HG03460 (cell line): ENCODE measurements at regions not wholly inside any gene's neighbourhood (a gene's known extent, or its start where the extent isn't known, plus 50 kb on each side); places are given as distances from the start of the nearest gene placed in this dataset.

Source experiments
- ATAC-seq: cut with Tn5 transposase; IDR thresholded peaks from one replicate; pipeline ENCODE4 v1.9.1; 2021; ENCODE audit not compliant: unreplicated experiment

DNA sequence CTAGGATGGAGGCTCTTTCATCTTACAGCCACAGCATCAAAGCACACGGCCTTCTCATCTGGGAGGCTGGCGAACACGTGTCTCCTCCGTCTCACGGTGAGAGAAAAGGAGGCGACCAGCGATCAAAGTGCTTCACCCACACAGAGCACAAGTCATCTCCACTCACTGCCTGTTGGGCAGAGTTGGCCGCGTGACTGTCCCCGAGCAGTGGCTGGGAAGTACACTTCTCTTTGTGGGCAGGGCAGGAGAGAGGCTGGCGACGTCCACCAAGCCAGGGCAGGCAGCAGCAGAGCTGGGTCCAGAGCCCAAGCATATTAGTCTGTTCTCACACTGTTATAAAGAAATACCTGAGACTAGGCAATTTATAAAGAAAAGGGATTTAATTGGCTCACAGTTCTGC is 64.1 kb upstream of the FOXC1 start:
- no peak for ATAC-seq

DNA sequence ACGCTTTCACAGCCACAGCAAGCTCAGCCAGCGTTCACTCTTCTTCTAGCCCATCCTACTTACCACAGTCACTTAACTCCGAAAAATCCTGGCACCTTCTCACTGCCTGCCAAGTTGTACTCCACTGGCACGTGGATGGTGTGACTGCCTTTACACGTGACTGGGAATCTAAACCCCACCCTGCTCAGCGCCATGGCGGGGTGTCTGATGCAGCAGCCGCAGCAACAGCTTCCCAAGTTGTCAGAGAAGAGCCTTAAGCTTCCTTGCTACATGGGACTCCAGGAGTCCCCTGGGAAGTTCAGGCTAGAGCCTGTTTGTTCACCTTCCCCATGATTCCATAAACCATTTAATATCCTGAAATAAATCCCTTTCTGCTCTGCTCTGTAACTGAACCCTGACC is 61.9 kb upstream of the FOXC1 start:
- ATAC-seq = no peak

DNA sequence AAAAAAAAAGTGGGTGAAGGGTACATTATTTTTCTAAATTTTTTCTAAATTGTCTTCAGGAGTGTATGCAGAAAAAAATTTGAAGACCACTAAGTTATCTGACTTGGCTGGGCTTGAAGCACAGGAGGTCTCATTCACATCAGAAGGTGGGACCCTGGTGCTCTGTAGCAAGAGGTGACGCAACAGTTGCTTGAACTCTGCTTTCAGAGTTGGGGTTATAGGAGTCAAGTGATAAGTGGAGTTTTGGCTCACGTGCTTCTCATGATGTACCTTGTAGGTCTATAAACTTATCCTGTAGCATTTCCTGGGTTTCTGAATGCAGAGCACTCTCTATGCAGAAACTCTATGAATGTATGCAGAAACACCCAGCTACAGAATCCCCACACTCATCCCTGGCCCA is 58.5 kb upstream of the FOXC1 start:
- ATAC-seq = no peak

DNA sequence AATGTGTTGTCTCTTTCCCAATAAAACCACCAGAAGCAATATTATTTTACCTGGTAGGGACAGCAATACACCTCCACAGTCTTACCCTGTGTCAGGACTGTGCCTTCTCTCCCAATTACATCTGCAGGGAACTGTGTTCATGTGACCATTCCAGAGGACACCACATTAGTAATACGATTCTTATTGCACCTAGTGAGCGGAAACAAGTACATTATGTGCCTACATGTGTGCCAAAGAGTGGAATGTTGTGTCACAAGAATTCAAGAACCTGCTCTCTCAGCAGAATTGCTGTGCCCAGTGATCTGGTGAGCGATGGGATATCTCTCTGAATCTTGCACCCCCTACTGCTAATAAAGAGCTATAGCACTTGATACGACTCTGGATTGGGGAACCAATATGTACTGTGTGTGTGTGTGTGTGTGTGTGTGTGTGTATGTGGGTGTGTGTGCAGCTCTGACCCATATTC is 57.4 kb upstream of the FOXC1 start:
- no peak for ATAC-seq

DNA sequence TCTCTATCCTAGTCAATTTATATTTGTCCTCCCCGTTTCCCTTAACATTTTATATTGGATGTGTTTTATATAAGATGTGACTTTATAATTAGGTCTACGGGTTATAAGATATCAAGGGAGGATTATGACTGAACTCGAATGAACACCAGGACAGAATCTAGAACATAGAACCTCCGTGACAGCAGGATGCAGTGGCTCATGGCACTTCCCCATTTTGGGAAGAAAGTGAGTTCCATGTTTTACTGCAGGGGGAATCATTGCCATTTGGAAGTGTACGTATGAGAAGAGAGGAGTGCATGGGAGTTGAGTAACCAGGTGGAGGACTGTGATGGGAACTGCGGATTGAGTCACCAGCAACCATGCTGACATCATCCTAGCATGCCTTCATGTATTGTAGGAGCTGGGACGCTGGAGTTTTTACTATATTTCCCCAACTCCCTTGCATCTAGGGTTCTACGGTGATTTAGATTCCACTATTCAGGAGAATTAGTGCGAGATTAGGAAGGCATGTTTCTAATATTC is 56.1 kb upstream of the FOXC1 start:
- ATAC-seq = no peak

DNA sequence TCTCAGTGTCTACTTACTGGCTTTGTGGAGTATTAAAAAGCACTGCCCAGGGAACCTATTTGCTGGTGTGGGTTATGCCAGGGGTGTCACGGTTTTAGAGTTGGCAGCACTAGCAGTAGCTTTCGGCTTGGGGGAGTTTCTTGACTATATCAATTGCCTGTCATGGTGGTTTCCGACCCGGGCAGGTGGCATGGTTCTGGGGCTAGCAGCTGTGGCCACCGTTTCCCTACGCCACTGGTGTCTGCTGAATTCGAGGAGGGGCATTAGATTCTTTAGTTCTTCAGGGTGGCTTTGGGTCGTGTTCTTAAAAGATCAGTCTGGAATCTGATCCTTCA is 55.6 kb upstream of the FOXC1 start:
- ATAC-seq = no peak

DNA sequence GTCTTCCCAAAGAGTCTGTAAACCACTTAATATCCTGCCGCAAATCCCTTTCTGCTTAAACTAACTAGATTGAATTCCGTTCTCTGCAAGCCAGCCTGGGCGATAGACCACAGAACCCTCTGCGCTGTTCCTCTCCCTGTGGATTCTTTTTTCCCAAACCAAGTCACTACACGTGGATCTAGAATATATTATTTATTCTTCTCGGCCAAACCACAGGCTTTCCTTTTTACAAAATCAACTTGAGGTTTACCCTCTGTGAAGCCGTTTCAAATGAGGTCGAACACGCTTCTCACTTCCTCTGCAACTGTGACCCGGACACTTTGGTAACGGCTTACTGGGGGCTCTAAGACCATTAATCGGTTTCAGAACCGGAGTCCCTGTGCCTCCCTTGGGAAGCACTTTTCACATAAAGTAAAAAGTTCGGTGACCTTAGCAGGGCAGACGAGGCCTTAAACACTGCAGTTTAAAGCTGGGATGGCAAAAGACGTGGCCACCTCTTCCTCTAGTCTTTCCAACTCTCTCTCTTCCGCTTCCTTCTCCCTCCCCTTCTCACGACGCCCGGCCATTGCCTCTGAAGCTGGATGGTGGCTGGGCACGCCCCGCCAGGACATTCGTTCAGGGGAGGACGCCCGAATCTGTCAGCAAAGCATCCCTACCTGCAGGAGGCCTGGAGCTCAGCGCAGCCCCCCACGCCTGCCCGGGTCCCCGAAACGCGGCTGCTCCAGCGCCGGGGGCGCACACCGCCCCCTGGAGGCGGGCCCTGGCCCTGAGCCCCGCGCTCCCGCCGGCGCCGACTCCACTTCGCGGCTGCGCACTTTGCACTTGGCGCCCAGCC is 55.0 kb upstream of the FOXC1 start:
- peak; percentile 69 for ATAC-seq

DNA sequence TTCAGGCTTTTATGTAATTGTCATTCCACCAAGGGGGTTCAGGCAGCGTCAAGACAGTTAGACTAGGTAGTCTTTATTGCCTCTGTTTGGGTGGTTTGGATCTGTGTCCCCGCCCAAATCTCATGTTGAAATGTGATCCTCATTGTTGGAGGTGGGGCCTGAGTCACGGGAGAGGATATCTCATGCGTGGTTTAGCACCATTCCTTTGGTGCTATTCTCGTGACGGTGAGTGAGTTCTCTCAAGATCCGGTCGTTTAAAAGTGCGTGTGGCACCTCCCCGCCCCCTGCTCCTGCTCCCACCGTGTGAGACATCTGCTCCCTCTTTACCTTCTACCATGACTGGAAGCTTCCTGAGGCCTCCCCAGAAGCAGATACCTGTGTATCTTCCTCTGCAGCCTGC is 51.3 kb upstream of the FOXC1 start:
- no peak for ATAC-seq
